ENCODE measurements at regions not wholly inside any gene's neighbourhood (a gene's known extent, or its start where the extent isn't known, plus 50 kb on each side); places are given as distances from the start of the nearest gene placed in this dataset.

- TF ChIP-seq CTCF (IDR thresholded peaks at IDR 0.05 in 8 of 11, conservative IDR thresholded peaks at IDR 0.05 in 3 of 11) (peak in 1 of 11 experiments; percentile 15), POLR2AphosphoS5 (IDR thresholded peaks at IDR 0.05) (no peak), POLR2A (IDR thresholded peaks at IDR 0.05) (no peak)
These were observed 816.4 kb upstream of the FRG1 start for GRCh38 chr4:189124149-189124758.

Measured in spleen (tissue), 7 donors.